WTC11 (cell line): ENCODE measurements at regions not wholly inside any gene's neighbourhood (a gene's known extent, or its start where the extent isn't known, plus 50 kb on each side); places are given as distances from the start of the nearest gene placed in this dataset.

Source experiments
- ATF2 ChIP-seq: sonication (generic); formaldehyde crosslinking; IDR thresholded peaks from 2 replicates; pipeline ENCODE4 v1.8.1; 2022; ENCODE audit warnings: low read depth, missing genetic modification reagents, borderline replicate concordance
- ATF3 ChIP-seq: sonication (generic); formaldehyde crosslinking; conservative IDR thresholded peaks from 2 replicates; pipeline ENCODE4 v1.8.1; 2022; ENCODE audit warnings: mild to moderate bottlenecking, missing genetic modification reagents
- CREM ChIP-seq: sonication (generic); formaldehyde crosslinking; IDR thresholded peaks from 2 replicates; pipeline ENCODE4 v1.8.1; 2022; ENCODE audit warnings: mild to moderate bottlenecking, missing genetic modification reagents, moderate library complexity
- CTCF ChIP-seq: fragments of 200-600 bp; IDR thresholded peaks from 2 replicates; pipeline ENCODE4 v1.8.0; 2022; ENCODE audit warnings: antibody characterized with exemption
- ELF4 ChIP-seq: sonication (generic); formaldehyde crosslinking; IDR thresholded peaks from 2 replicates; pipeline ENCODE4 v1.8.1; 2022; ENCODE audit warnings: low read depth, mild to moderate bottlenecking, moderate library complexity, missing genetic modification reagents
- MAX ChIP-seq: sonication (generic); formaldehyde crosslinking; IDR thresholded peaks from 2 replicates; pipeline ENCODE4 v1.8.0; 2022; ENCODE audit warnings: mild to moderate bottlenecking, missing genetic modification reagents
- NFYB ChIP-seq: sonication (generic); formaldehyde crosslinking; conservative IDR thresholded peaks from 2 replicates; pipeline ENCODE4 v1.8.0; 2022; ENCODE audit warnings: low read depth, missing genetic modification reagents
- SMAD4 ChIP-seq: sonication (generic); formaldehyde crosslinking; IDR thresholded peaks from 2 replicates; pipeline ENCODE4 v1.8.0; 2022; ENCODE audit warnings: mild to moderate bottlenecking, missing genetic modification reagents
- SP1 ChIP-seq: sonication (generic); formaldehyde crosslinking; conservative IDR thresholded peaks from 2 replicates; pipeline ENCODE4 v1.8.1; 2022; ENCODE audit warnings: missing genetic modification reagents
- TP53 ChIP-seq: sonication (generic); formaldehyde crosslinking; IDR thresholded peaks from 2 replicates; pipeline ENCODE4 v1.8.1; 2023; ENCODE audit warnings: mild to moderate bottlenecking, missing genetic modification reagents
- ZBTB43 ChIP-seq: sonication (generic); formaldehyde crosslinking; IDR thresholded peaks from 2 replicates; pipeline ENCODE4 v1.8.1; 2023; ENCODE audit warnings: mild to moderate bottlenecking, missing genetic modification reagents
- ZNF121 ChIP-seq: sonication (generic); formaldehyde crosslinking; IDR thresholded peaks from 2 replicates; pipeline ENCODE4 v1.8.0; 2023; ENCODE audit warnings: missing genetic modification reagents
- ZNF138 ChIP-seq: sonication (generic); formaldehyde crosslinking; conservative IDR thresholded peaks from 2 replicates; pipeline ENCODE4 v1.8.1; 2022; ENCODE audit warnings: mild to moderate bottlenecking, moderate library complexity, missing genetic modification reagents
- ZNF281 ChIP-seq: sonication (generic); formaldehyde crosslinking; IDR thresholded peaks from 2 replicates; pipeline ENCODE4 v1.8.0; 2023; ENCODE audit warnings: mild to moderate bottlenecking, missing genetic modification reagents

GRCh38 chr14:54314365-54315104, 82.3 kb upstream of the CDKN3 start:
- no peak for TF ChIP-seq CTCF
- no peak for TF ChIP-seq ATF3
- TF ChIP-seq ZNF281 = no peak
- TF ChIP-seq CREM (CRISPR knock-in tag) = no peak
- no peak for TF ChIP-seq NFYB (CRISPR knock-in tag)
- no peak for TF ChIP-seq SMAD4 (CRISPR knock-in tag)
- TF ChIP-seq MAX (CRISPR knock-in tag) = no peak
- TF ChIP-seq ZNF121 = no peak
- no peak for TF ChIP-seq ZBTB43 (CRISPR knock-in tag)
- no peak for TF ChIP-seq SP1 (CRISPR knock-in tag)
- no peak for TF ChIP-seq ATF2 (CRISPR knock-in tag)
- no peak for TF ChIP-seq TP53 (CRISPR knock-in tag)
- no peak for TF ChIP-seq ZNF138 (CRISPR knock-in tag)
- TF ChIP-seq ELF4 = no peak
